Heart right ventricle (tissue), 16 donors: ENCODE measurements at regions not wholly inside any gene's neighbourhood (a gene's known extent, or its start where the extent isn't known, plus 50 kb on each side); places are given as distances from the start of the nearest gene placed in this dataset.

Source experiments
- ATAC-seq, 8 donors: fragments of 200-7000 bp; cut with Tn5 transposase; one replicate each; pipeline ENCODE4 v1.9.1; 2020; ENCODE audit warnings: mild to moderate bottlenecking in 8 of 8, moderate library complexity in 8 of 8, moderate number of reproducible peaks in 1 of 8
- DNase-seq, 2 donors: peaks; one replicate each; pipeline ENCODE4 v3.0.0-alpha.2; 2020
- H3K27ac ChIP-seq, 10 donors: fragments of 200-600 bp; sonication (generic) in 2 of 10; one replicate each; pipeline versions ENCODE4 v1.5.0 to v1.8.0; 2020 to 2022; ENCODE audit warnings: mild to moderate bottlenecking in 3 of 10
- H3K27me3 ChIP-seq, 7 donors: fragments of 200-600 bp; one replicate each; pipeline ENCODE4 v1.8.0; 2021 to 2022; ENCODE audit warnings: mild to moderate bottlenecking in 2 of 7
- H3K36me3 ChIP-seq, 9 donors: fragments of 200-600 bp; sonication (generic) in 1 of 9; one replicate each; pipeline versions ENCODE4 v1.5.0 to v1.8.0; 2020 to 2022; ENCODE audit warnings: mild to moderate bottlenecking in 2 of 9
- H3K4me1 ChIP-seq, 9 donors: fragments of 200-600 bp; sonication (generic) in 1 of 9; one replicate each; pipeline versions ENCODE4 v1.5.0 to v1.8.0; 2020 to 2022; ENCODE audit warnings: mild to moderate bottlenecking in 4 of 9
- H3K4me3 ChIP-seq, 10 donors: fragments of 200-600 bp; sonication (generic) in 2 of 10; one replicate each; pipeline versions ENCODE4 v1.5.0 to v1.8.0; 2020 to 2022; ENCODE audit warnings: mild to moderate bottlenecking in 7 of 10, moderate library complexity in 2 of 10
- H3K9me3 ChIP-seq, 11 donors: fragments of 200-600 bp in 10 of 11; sonication (generic) in 2 of 11; one replicate each; pipeline versions ENCODE4 v1.5.0 to v1.8.0; 2013 to 2022; ENCODE audit warnings: mild to moderate bottlenecking in 2 of 11, control low read depth in 1 of 11, moderate library complexity in 1 of 11
- CTCF ChIP-seq, 9 donors: fragments of 200-600 bp; sonication (generic) in 2 of 9; IDR thresholded peaks; one replicate each; pipeline versions ENCODE4 v1.5.0 to v1.8.0; 2021 to 2022; ENCODE audit warnings: antibody characterized with exemption in 9 of 9, mild to moderate bottlenecking in 5 of 9, moderate library complexity in 1 of 9
- WGBS, 2 donors: extraction: QIAGEN DNeasy Blood & Tissue Kit; methylation state at CpG; one replicate each; pipeline ENCODE4 v1.1.7; 2013; ENCODE audit warnings: inconsistent platforms in 1 of 2; 5-methylcytosine and 5-hydroxymethylcytosine counted together
- intact Hi-C, 10 donors: fragments of 100-400 bp; cut with DNase I; formaldehyde crosslinking; loops; one replicate each; pipeline versions ENCODE4 v1.11.1 to v1.14.2; 2022
- donor health status: Arrhythmogenic right ventricular cardiomyopathy.
- donor health status: ischemic (EF 13 %, LVEDD 7.1; RV severe dilation, severe dysfunction).
- donor health status: healthy with polysubstance abuse.
- donor health status: DM: no; HTN: yes; CAD: no.
- donor health status: DM: no; HTN: no; CAD: no.
- donor health status: ischemic (EF 25% LVEDD 6.9; RV normal size, moderate dysfunction).
- donor health status: ischemic (EF 25% LVEDD 5.7; RV mildly dilated, moderate dysfunction).
- donor health status: healthy.
- donor health status: DM: yes; HTN: yes; CAD: no.
- donor health status: Ischemic cardiomyopathy.
- donor health status: ischemic (EF 35%, LVEDD 5.7; RV mildly dilated, moderate dysfunction).
- donor health status: nonischemic (EF 11% LVEDD 7.7; RV severe dilation, severe dysfunction).
- donor health status: DM: yes; HTN: yes; CAD: no.
- donor health status: PGD.
- donor health status: ischemic (EF 29% LVEDD 5.4; RV normal size, mild dysfunction).
- donor health status: nonischemic (EF 23%, LVEDD 6.1; RV moderate dilation, normal function).

DNA sequence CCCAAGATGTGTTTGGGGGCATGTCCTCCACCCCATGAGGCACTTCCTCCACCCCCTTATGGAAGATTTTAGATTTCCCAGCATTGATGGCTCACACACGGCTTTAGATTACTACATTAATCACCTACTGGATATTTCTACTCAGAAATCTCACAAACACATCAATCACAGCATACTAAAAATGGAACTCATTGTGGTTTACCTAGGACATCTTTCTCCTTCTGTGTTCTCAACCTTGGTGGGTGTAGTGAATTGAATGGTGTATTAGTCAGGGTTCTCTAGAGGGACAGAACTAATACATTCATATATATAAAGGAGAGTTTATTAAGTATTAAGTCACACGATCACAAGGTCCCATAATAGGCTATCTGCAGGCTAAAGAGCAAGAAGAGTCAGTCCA is 82.1 kb upstream of the CYRIA start:
- H3K27ac ChIP-seq: no peak overlapping the region
- ATAC-seq (no peak), DNase-seq (no peak)
- H3K9me3 ChIP-seq: no peaks in the 10 kb centered on the region
- H3K4me3 ChIP-seq: no peak overlapping the region
- H3K36me3 ChIP-seq: no peaks in the 10 kb centered on the region
- no peaks in the 10 kb centered on the region for H3K4me1 ChIP-seq
- intact Hi-C loops: no loop called here
- WGBS, 2 donors: 85 to 87% methylated on average over 2 of the region's 2 CpGs
- H3K27me3 ChIP-seq: peaks cover 0 to 3% (median 0%) of the 10 kb centered on the region in 7 donors
- no peak for TF ChIP-seq CTCF (IDR thresholded peaks at IDR 0.05)

- no peaks in the 10 kb centered on the region for H3K4me1 ChIP-seq
- no peak for ATAC-seq
- H3K27ac ChIP-seq: no peak overlapping the region
- WGBS, 2 donors: 89 to 94% methylated on average over 5 of the region's 5 CpGs
- no peaks in the 10 kb centered on the region for H3K36me3 ChIP-seq
- no peak for DNase-seq
- H3K4me3 ChIP-seq: no peak overlapping the region
- TF ChIP-seq CTCF (IDR thresholded peaks at IDR 0.05): no peak
- H3K27me3 ChIP-seq: peaks cover 0 to 3% (median 0%) of the 10 kb centered on the region in 7 donors
- intact Hi-C loops: no loop called here
- H3K9me3 ChIP-seq: no peaks in the 10 kb centered on the region
Observed at GRCh38 chr2:16747257-16747656, 81.6 kb upstream of the CYRIA start.

GRCh38 chr2:16746833-16747232 is 81.2 kb upstream of the CYRIA start:
- no peak for ATAC-seq
- H3K36me3 ChIP-seq: no peaks in the 10 kb centered on the region
- no peak for TF ChIP-seq CTCF (IDR thresholded peaks at IDR 0.05)
- no peaks in the 10 kb centered on the region for H3K9me3 ChIP-seq
- DNase-seq: no peak
- 62 to 65% methylated on average over 3 of the region's 3 CpGs for whole genome bisulfite sequencing, 2 donors
- H3K27me3 ChIP-seq: peaks cover 0 to 3% (median 0%) of the 10 kb centered on the region in 7 donors
- H3K27ac ChIP-seq: no peak overlapping the region
- H3K4me3 ChIP-seq: no peak overlapping the region
- no peaks in the 10 kb centered on the region for H3K4me1 ChIP-seq
- intact Hi-C loops: no loop called here

DNA sequence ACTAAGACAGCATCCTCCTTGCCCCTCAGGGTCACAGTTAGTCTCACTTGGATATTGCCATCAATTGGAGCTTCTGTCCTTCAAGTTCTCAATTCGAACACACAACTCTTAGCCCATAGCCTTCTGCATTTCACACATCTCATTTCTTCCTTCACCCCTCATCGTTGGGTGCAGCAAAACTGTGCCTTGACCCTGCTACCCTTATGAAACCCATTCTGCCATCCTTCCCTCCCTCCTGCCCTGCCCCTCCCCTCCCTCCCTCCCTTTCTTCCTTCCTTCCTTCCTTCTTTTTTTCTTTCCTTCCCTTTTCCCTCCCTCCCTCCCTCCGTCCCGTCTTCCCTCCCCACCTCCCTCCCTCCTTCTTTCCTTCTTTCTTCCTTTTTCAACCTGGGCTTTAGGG is 80.7 kb upstream of the CYRIA start:
- H3K4me1 ChIP-seq: no peaks in the 10 kb centered on the region
- no peak for TF ChIP-seq CTCF (IDR thresholded peaks at IDR 0.05)
- H3K4me3 ChIP-seq: no peak overlapping the region
- DNase-seq: no peak
- no peaks in the 10 kb centered on the region for H3K9me3 ChIP-seq
- H3K27ac ChIP-seq: no peak overlapping the region
- WGBS, 2 donors: 82 to 83% methylated on average over 4 of the region's 4 CpGs
- H3K36me3 ChIP-seq: no peaks in the 10 kb centered on the region
- peaks cover 0 to 3% (median 0%) of the 10 kb centered on the region in 7 donors for H3K27me3 ChIP-seq
- ATAC-seq: no peak
- intact Hi-C loops: no loop called here
